K562 (cell line): ENCODE measurements at regions not wholly inside any gene's neighbourhood (a gene's known extent, or its start where the extent isn't known, plus 50 kb on each side); places are given as distances from the start of the nearest gene placed in this dataset.

Experiments used
- ATAC-seq: fragments of 200-7000 bp; cut with Tn5 transposase; 3 replicates; pipeline ENCODE4 v1.9.1; 2020; ENCODE audit warnings: moderate library complexity
- BruUV-seq: library from RNA; stranded (reverse); fragments of 400-500 nt; replicated peaks from 2 replicates; lab custom pipeline; 2021; lab: Mats Ljungman, UMichigan
- CTCF ChIA-PET: fragments of 300-600 bp; formaldehyde crosslinking; extraction: SDS; loops from one replicate; lab custom pipeline; 2021; ENCODE audit warnings: low intra/inter-chr PET ratio; lab: Yijun Ruan, JAX
- POLR2A ChIA-PET: fragments of 300-600, 350-650 bp; sonication (Branson Sonifier 250); formaldehyde crosslinking; extraction: SDS; loops from one replicate; lab custom pipeline; 2021; ENCODE audit warnings: antibody characterized with exemption, inconsistent platforms; lab: Yijun Ruan, JAX
- DNase-seq, 4 experiments: peaks; one replicate each; pipeline versions ENCODE4 v3.0.0 to v3.0.0-alpha.2; 2011 to 2018; ENCODE audit warnings: low spot score in 3 of 4, mixed read lengths in 3 of 4; ENCODE audit errors: extremely low read depth in 1 of 4
- FAIRE-seq: peaks from 2 replicates; lab custom pipeline; 2011; peaks lifted over from hg19 to GRCh38; lab: Jason Lieb, UNC
- H2AFZ ChIP-seq: 2 replicates; pipeline ENCODE4 v1.6.0; 2011; ENCODE audit warnings: low read depth, low read length, control low read depth, inconsistent platforms
- H3K27ac ChIP-seq: fragments of 200-600 bp; 3 replicates; pipeline ENCODE4 v1.8.0; 2011; ENCODE audit warnings: low read depth, mild to moderate bottlenecking, control low read depth, inconsistent platforms, low read length, moderate library complexity, mixed read lengths; ENCODE audit errors: extremely low read depth
- H3K27me3 ChIP-seq, 2 experiments: fragments of 300-600 bp in 1 of 2; 2 replicates in 1 of 2; 3 replicates in 1 of 2; pipeline versions ENCODE4 v1.6.0 to v1.8.0; 2011; ENCODE audit warnings: inconsistent platforms in 2 of 2, low read length in 2 of 2, mild to moderate bottlenecking in 1 of 2, mixed read lengths in 1 of 2, moderate library complexity in 1 of 2; ENCODE audit not compliant: control insufficient read depth in 2 of 2, insufficient read depth in 2 of 2
- H3K36me3 ChIP-seq: fragments of 300-600 bp; 3 replicates; pipeline ENCODE4 v1.8.0; 2011; ENCODE audit warnings: mild to moderate bottlenecking, low read length, inconsistent platforms; ENCODE audit not compliant: control insufficient read depth, insufficient read depth
- H3K4me1 ChIP-seq, 2 experiments: fragments of 200-600 bp in 1 of 2; replicated peaks in 1 of 2; 2 replicates in 1 of 2; 3 replicates in 1 of 2; pipeline versions ENCODE4 v1.5.1 to v1.8.0; 2011; ENCODE audit warnings: inconsistent platforms in 2 of 2, low read length in 2 of 2, mild to moderate bottlenecking in 1 of 2, mixed read lengths in 1 of 2, moderate library complexity in 1 of 2; ENCODE audit not compliant: control insufficient read depth in 2 of 2, insufficient read depth in 2 of 2
- H3K4me2 ChIP-seq: 2 replicates; pipeline ENCODE4 v1.6.1; 2011; ENCODE audit warnings: low read length, control low read depth, inconsistent platforms, mixed read lengths; ENCODE audit not compliant: insufficient read depth
- H3K4me3 ChIP-seq: fragments of 200-600 bp; sonication (generic), shearing (Covaris generic); 2 replicates; pipeline ENCODE4 v1.5.1; 2016; ENCODE audit warnings: control low read depth, inconsistent platforms
- H3K79me2 ChIP-seq: fragments of 200-600 bp; 3 replicates; pipeline ENCODE4 v1.8.0; 2011; ENCODE audit warnings: low read length, inconsistent platforms; ENCODE audit not compliant: control insufficient read depth, insufficient read depth
- H3K9ac ChIP-seq, 2 experiments: 2 replicates each; pipeline versions ENCODE4 v1.6.0 to v1.6.1; 2011; ENCODE audit warnings: low read depth in 2 of 2, low read length in 2 of 2, control low read depth in 1 of 2, inconsistent platforms in 1 of 2, mild to moderate bottlenecking in 1 of 2, mixed read lengths in 1 of 2; ENCODE audit not compliant: insufficient read depth in 1 of 2
- H3K9me1 ChIP-seq: one replicate; pipeline ENCODE4 v1.6.0; 2011; ENCODE audit warnings: inconsistent platforms, mild to moderate bottlenecking, low read length, moderate library complexity; ENCODE audit not compliant: control insufficient read depth, insufficient read depth
- H3K9me3 ChIP-seq: replicated peaks from 2 replicates; pipeline ENCODE4 v1.5.1; 2011; ENCODE audit warnings: low read depth, low read length, inconsistent platforms; ENCODE audit not compliant: control insufficient read depth, insufficient read depth
- H4K20me1 ChIP-seq: replicated peaks from 2 replicates; pipeline ENCODE4 v1.6.1; 2011; ENCODE audit warnings: low read length, inconsistent platforms, mixed read lengths; ENCODE audit not compliant: control insufficient read depth, insufficient read depth
- DPF2 ChIP-seq: fragments of 450-650 bp; IDR thresholded peaks from 2 replicates; pipeline ENCODE4 v1.6.1; 2016
- KLF10 ChIP-seq: fragments of 250-450 bp; sonication (Bioruptor Pico); IDR thresholded peaks from 2 replicates; pipeline ENCODE4 v1.6.1; 2021; ENCODE audit warnings: matching md5 sums
- NFYB ChIP-seq: IDR thresholded peaks from 2 replicates; pipeline ENCODE4 v1.6.1; 2011; ENCODE audit warnings: mild to moderate bottlenecking, moderate library complexity; ENCODE audit not compliant: insufficient read length; ENCODE audit errors: extremely low read depth
- NR2C2 ChIP-seq, 2 experiments: fragments of 200-800 bp in 1 of 2; sonication (Bioruptor generic) in 1 of 2; sonication (generic) in 1 of 2; formaldehyde crosslinking in 1 of 2; IDR thresholded peaks; 2 replicates each; pipeline versions ENCODE4 v1.6.1 to v1.8.0; 2016 to 2022; ENCODE audit warnings: mild to moderate bottlenecking in 1 of 2, missing compliant biosample characterization in 1 of 2, missing genetic modification characterization in 1 of 2, missing genetic modification reagents in 1 of 2
- SMARCA5 ChIP-seq: fragments of 450-650 bp; IDR thresholded peaks from 2 replicates; pipeline ENCODE4 v1.6.1; 2016
- TOE1 ChIP-seq, 2 experiments: fragments of 450-650 bp in 1 of 2; sonication (generic) in 1 of 2; formaldehyde crosslinking in 1 of 2; IDR thresholded peaks; 2 replicates each; pipeline versions ENCODE4 v1.7.1 to v1.8.0; 2016 to 2022; ENCODE audit warnings: borderline replicate concordance in 2 of 2, mild to moderate bottlenecking in 2 of 2, antibody characterized with exemption in 1 of 2, inconsistent platforms in 1 of 2, low read depth in 1 of 2, missing genetic modification reagents in 1 of 2, moderate library complexity in 1 of 2
- U2AF1 ChIP-seq: fragments of 200-400 bp; formaldehyde crosslinking; optimal IDR thresholded peaks from 2 replicates; pipeline ENCODE3; 2017; ENCODE audit warnings: mild to moderate bottlenecking, low read depth, low read length, moderate library complexity
- ZNF274 ChIP-seq: IDR thresholded peaks from 2 replicates; pipeline ENCODE4 v1.6.1; 2011; ENCODE audit warnings: low read depth, mild to moderate bottlenecking, low read length, moderate library complexity, borderline replicate concordance
- ZNF436 ChIP-seq: fragments of 250-450, 450-650 bp; sonication (Bioruptor Pico); formaldehyde crosslinking; IDR thresholded peaks from 2 replicates; pipeline ENCODE4 v1.7.0; 2020; ENCODE audit warnings: mild to moderate bottlenecking
- ZNF57 ChIP-seq: fragments of 450-650 bp; formaldehyde crosslinking; IDR thresholded peaks from 2 replicates; pipeline ENCODE4 v1.4.0; 2020; ENCODE audit warnings: mild to moderate bottlenecking, moderate library complexity
- ZNF695 ChIP-seq: fragments of 450-650 bp; formaldehyde crosslinking; IDR thresholded peaks from 2 replicates; pipeline ENCODE4 v1.4.0; 2020; ENCODE audit warnings: mild to moderate bottlenecking, moderate library complexity
- ZNF76 ChIP-seq: fragments of 250-450 bp; sonication (Bioruptor Pico); IDR thresholded peaks from 2 replicates; pipeline ENCODE4 v1.4.0; 2020; ENCODE audit warnings: mild to moderate bottlenecking, moderate library complexity, borderline replicate concordance
- WGBS: fragments of 100-300 bp; shearing (Covaris generic); methylation state at CpG from one replicate; pipeline ENCODE4 v1.1.6; 2016; ENCODE audit warnings: low coverage, mixed read lengths; ENCODE audit not compliant: insufficient coverage; ENCODE audit errors: missing lambda C conversion rate; 5-methylcytosine and 5-hydroxymethylcytosine counted together
- in situ Hi-C: fragments of 300-500 bp; cut with MboI; formaldehyde crosslinking; loops from 4 replicates; pipeline ENCODE4 v1.15.0; 2018; ENCODE audit warnings: inconsistent platforms, mixed read lengths
- intact Hi-C: fragments of 100-400 bp; cut with micrococcal nuclease; formaldehyde crosslinking; loops from 2 replicates; pipeline ENCODE4 v1.14.2; 2022
- TF ChIP-seq, protein P1 (sequence below): IDR thresholded peaks from 2 replicates; pipeline ENCODE4 v1.6.1; 2014; ENCODE audit warnings: antibody characterized with exemption
- TF ChIP-seq, protein P2 (sequence below): IDR thresholded peaks from 2 replicates; pipeline ENCODE4 v1.6.1; 2011; ENCODE audit not compliant: insufficient read length; ENCODE audit errors: extremely low read depth
- TF ChIP-seq, protein P3 (sequence below): sonication (generic); formaldehyde crosslinking; IDR thresholded peaks from 2 replicates; pipeline ENCODE4 v1.8.1; 2023; ENCODE audit warnings: mild to moderate bottlenecking, missing genetic modification reagents

DNA sequence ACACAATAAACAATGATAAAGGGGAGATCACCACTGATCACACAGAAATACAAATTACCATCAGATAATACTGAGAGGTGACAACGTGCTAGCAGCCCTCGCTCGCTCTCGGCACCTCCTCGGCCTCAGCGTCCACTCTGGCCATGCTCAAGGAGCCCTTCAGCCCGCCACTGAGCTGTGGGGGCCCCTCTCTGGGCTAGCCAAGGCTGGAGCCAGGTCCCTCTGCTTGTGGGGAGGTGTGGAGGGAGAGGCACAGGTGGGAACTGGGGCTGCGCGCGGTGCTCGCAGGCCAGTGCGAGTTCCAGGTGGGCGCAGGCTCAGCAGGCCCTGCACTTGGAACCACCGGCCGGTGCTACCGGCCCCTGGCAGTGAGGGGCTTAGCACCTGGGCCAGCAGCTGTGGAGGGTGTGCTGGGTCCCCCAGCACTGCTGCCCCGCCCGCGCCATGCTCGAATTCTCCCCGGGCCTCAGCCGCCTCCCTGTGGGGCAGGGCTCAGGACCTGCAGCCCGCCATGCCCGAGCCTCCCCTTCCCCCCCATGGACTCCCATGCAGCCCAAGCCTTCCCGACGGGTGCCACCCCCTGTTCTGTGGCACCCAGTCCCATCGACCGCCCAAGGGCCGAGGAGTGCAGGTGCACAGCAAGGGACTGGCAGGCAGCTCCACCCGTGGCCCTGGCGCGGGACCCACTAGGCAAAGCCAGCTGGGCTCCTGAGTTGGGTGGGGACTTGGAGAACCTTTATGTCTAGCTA lies 340.0 kb upstream of the GULP1 start:
- ChIA-PET POLR2A (no interaction called here), CTCF (no interaction called here)
- under 1% methylated on average over 13 of the region's 32 CpGs for WGBS
- Histone ChIP-seq H3K36me3 (no peaks in the 10 kb centered on the region), H3K27me3 (no peaks in the 10 kb centered on the region), H3K4me2 (no peak overlapping the region), H3K79me2 (no peaks in the 10 kb centered on the region), H2AFZ (no peak overlapping the region), H3K27ac (no peak overlapping the region), H3K9me1 (no peaks in the 10 kb centered on the region), H3K9me3 (no peaks in the 10 kb centered on the region), H3K4me1 (no peaks in the 10 kb centered on the region), H3K4me3 (no peak overlapping the region), H4K20me1 (no peaks in the 10 kb centered on the region), H3K9ac (no peak overlapping the region)
- no peak for TF ChIP-seq ZNF274
- TF ChIP-seq, protein P1, sequence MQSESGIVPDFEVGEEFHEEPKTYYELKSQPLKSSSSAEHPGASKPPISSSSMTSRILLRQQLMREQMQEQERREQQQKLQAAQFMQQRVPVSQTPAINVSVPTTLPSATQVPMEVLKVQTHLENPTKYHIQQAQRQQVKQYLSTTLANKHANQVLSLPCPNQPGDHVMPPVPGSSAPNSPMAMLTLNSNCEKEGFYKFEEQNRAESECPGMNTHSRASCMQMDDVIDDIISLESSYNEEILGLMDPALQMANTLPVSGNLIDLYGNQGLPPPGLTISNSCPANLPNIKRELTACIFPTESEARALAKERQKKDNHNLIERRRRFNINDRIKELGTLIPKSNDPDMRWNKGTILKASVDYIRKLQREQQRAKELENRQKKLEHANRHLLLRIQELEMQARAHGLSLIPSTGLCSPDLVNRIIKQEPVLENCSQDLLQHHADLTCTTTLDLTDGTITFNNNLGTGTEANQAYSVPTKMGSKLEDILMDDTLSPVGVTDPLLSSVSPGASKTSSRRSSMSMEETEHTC = no peak
- TF ChIP-seq ZNF695 (CRISPR knock-in tag) = no peak
- TF ChIP-seq TOE1 (IDR thresholded peaks at IDR 0.05; ENCODE audit: borderline replicate concordance) = no peak
- no peak for TF ChIP-seq TOE1 (CRISPR knock-in tag; IDR thresholded peaks at IDR 0.05; ENCODE audit: borderline replicate concordance, low read depth)
- TF ChIP-seq, protein P2, sequence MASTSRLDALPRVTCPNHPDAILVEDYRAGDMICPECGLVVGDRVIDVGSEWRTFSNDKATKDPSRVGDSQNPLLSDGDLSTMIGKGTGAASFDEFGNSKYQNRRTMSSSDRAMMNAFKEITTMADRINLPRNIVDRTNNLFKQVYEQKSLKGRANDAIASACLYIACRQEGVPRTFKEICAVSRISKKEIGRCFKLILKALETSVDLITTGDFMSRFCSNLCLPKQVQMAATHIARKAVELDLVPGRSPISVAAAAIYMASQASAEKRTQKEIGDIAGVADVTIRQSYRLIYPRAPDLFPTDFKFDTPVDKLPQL = no peak
- no peak for TF ChIP-seq SMARCA5
- TF ChIP-seq ZNF436 (CRISPR knock-in tag) = no peak
- no peak for TF ChIP-seq DPF2
- TF ChIP-seq NFYB = no peak
- no peak for TF ChIP-seq ZNF76 (CRISPR knock-in tag)
- TF ChIP-seq ZNF57 (CRISPR knock-in tag) = no peak
- TF ChIP-seq KLF10 (CRISPR knock-in tag) = no peak
- TF ChIP-seq U2AF1 = no peak
- no peak for TF ChIP-seq NR2C2 (CRISPR knock-in tag; IDR thresholded peaks at IDR 0.05)
- no peak for TF ChIP-seq NR2C2 (tag; IDR thresholded peaks at IDR 0.05)
- TF ChIP-seq, protein P3, sequence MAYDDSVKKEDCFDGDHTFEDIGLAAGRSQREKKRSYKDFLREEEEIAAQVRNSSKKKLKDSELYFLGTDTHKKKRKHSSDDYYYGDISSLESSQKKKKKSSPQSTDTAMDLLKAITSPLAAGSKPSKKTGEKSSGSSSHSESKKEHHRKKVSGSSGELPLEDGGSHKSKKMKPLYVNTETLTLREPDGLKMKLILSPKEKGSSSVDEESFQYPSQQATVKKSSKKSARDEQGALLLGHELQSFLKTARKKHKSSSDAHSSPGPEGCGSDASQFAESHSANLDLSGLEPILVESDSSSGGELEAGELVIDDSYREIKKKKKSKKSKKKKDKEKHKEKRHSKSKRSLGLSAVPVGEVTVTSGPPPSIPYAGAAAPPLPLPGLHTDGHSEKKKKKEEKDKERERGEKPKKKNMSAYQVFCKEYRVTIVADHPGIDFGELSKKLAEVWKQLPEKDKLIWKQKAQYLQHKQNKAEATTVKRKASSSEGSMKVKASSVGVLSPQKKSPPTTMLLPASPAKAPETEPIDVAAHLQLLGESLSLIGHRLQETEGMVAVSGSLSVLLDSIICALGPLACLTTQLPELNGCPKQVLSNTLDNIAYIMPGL = no peak
- no peak for DNase-seq
- intact Hi-C loops (no loop called here), in situ Hi-C loops (no loop called here)
- ATAC-seq = no peak
- FAIRE-seq = no peak
- BruUV-seq = no TSS peak
